Liver (tissue), 8 donors: ENCODE measurements at regions not wholly inside any gene's neighbourhood (a gene's known extent, or its start where the extent isn't known, plus 50 kb on each side); places are given as distances from the start of the nearest gene placed in this dataset.

ENCODE experiments used
- DNase-seq: peaks from one replicate; pipeline ENCODE4 v3.0.0-alpha.2; 2017; ENCODE audit warnings: low spot score
- H3K27ac ChIP-seq, 2 donors: one replicate each; pipeline ENCODE4 v1.7.0; 2013; ENCODE audit warnings: inconsistent platforms in 2 of 2, low read length in 2 of 2, control low read depth in 1 of 2, low read depth in 1 of 2, mild to moderate bottlenecking in 1 of 2
- H3K27me3 ChIP-seq, 4 donors: one replicate each; pipeline versions ENCODE4 v1.6.1 to v1.7.0; 2013; ENCODE audit warnings: low read length in 3 of 4, inconsistent platforms in 1 of 4, mild to moderate bottlenecking in 1 of 4, moderate library complexity in 1 of 4; ENCODE audit not compliant: control insufficient read depth in 4 of 4, insufficient read depth in 4 of 4
- H3K36me3 ChIP-seq, 4 donors: one replicate each; pipeline versions ENCODE4 v1.6.1 to v1.7.0; 2013; ENCODE audit warnings: low read length in 3 of 4, mild to moderate bottlenecking in 3 of 4, low read depth in 1 of 4, moderate library complexity in 1 of 4; ENCODE audit not compliant: control insufficient read depth in 4 of 4, insufficient read depth in 3 of 4
- H3K4me1 ChIP-seq, 4 donors: one replicate each; pipeline versions ENCODE4 v1.6.1 to v1.7.0; 2013; ENCODE audit warnings: low read length in 3 of 4, mild to moderate bottlenecking in 3 of 4, moderate library complexity in 1 of 4; ENCODE audit not compliant: control insufficient read depth in 4 of 4, insufficient read depth in 4 of 4
- H3K4me3 ChIP-seq, 3 donors: one replicate each; pipeline versions ENCODE4 v1.6.1 to v1.7.0; 2013; ENCODE audit warnings: low read length in 3 of 3, control low read depth in 1 of 3, low read depth in 1 of 3, mild to moderate bottlenecking in 1 of 3
- H3K9ac ChIP-seq, 2 donors: one replicate each; pipeline ENCODE4 v1.7.0; 2013; ENCODE audit warnings: low read length in 2 of 2, mild to moderate bottlenecking in 2 of 2, moderate library complexity in 2 of 2, control low read depth in 1 of 2, low read depth in 1 of 2
- H3K9me3 ChIP-seq, 4 donors: one replicate each; pipeline versions ENCODE4 v1.6.1 to v1.7.0; 2013; ENCODE audit warnings: low read length in 3 of 4; ENCODE audit not compliant: control insufficient read depth in 4 of 4
- CTCF ChIP-seq: fragments of 150-350 bp; IDR thresholded peaks from 2 replicates; pipeline ENCODE4 v1.5.1; 2017; ENCODE audit warnings: improper control_type of control experiment, low read depth, low read length; ENCODE audit not compliant: missing input control
- FOXA1 ChIP-seq: IDR thresholded peaks from 2 replicates; pipeline ENCODE4 v1.6.1; 2016; ENCODE audit warnings: antibody characterized with exemption
- FOXA2 ChIP-seq: IDR thresholded peaks from 2 replicates; pipeline ENCODE4 v1.6.1; 2016; ENCODE audit warnings: antibody characterized with exemption
- GABPA ChIP-seq, 2 donors: IDR thresholded peaks in 1 of 2; conservative IDR thresholded peaks in 1 of 2; 2 replicates each; pipeline ENCODE4 v1.6.1; 2016; ENCODE audit warnings: antibody characterized with exemption in 2 of 2, mild to moderate bottlenecking in 1 of 2, moderate library complexity in 1 of 2
- HNF4A ChIP-seq, 2 donors: conservative IDR thresholded peaks; 2 replicates each; pipeline ENCODE4 v1.6.1; 2016; ENCODE audit warnings: antibody characterized with exemption in 2 of 2, mild to moderate bottlenecking in 2 of 2
- MAX ChIP-seq: IDR thresholded peaks from 2 replicates; pipeline ENCODE4 v1.6.1; 2016; ENCODE audit warnings: antibody characterized with exemption
- NR2F2 ChIP-seq: IDR thresholded peaks from 2 replicates; pipeline ENCODE4 v1.6.1; 2016; ENCODE audit warnings: antibody characterized with exemption
- RAD21 ChIP-seq, 2 donors: IDR thresholded peaks; 2 replicates each; pipeline ENCODE4 v1.6.1; 2016; ENCODE audit warnings: antibody characterized with exemption in 2 of 2, mild to moderate bottlenecking in 2 of 2
- TAF1 ChIP-seq: conservative IDR thresholded peaks from 2 replicates; pipeline ENCODE4 v1.6.1; 2016; ENCODE audit warnings: antibody characterized with exemption, mild to moderate bottlenecking
- YY1 ChIP-seq: IDR thresholded peaks from 2 replicates; pipeline ENCODE4 v1.6.1; 2016; ENCODE audit warnings: antibody characterized with exemption, mild to moderate bottlenecking
- ZBTB33 ChIP-seq: IDR thresholded peaks from 2 replicates; pipeline ENCODE4 v1.6.1; 2016; ENCODE audit warnings: antibody characterized with exemption
- whole genome bisulfite sequencing: extraction: QIAGEN DNeasy Blood & Tissue Kit; methylation state at CpG from one replicate; pipeline ENCODE4 v1.1.7; 2013; 5-methylcytosine and 5-hydroxymethylcytosine counted together
- donor health status: healthy.
- donor health status: healthy.
- donor health status: healthy.
- donor health status: healthy.
- donor health status: healthy.

GRCh38 chr2:217192366-217192765 is 332.5 kb upstream of the TNP1 start:
- WGBS: 89% methylated on average over 2 of the region's 2 CpGs
- Histone ChIP-seq H3K9ac (no peak overlapping the region), H3K36me3 (no peaks in the 10 kb centered on the region), H3K27ac (no peak overlapping the region), H3K9me3 (peaks cover 0 to 8% (median 4%) of the 10 kb centered on the region in 4 donors), H3K4me3 (no peak overlapping the region), H3K4me1 (no peaks in the 10 kb centered on the region), H3K27me3 (no peaks in the 10 kb centered on the region)
- no peak for TF ChIP-seq YY1
- TF ChIP-seq RAD21 (IDR thresholded peaks at IDR 0.05): no peak
- no peak for DNase-seq

GRCh38 chr2:217189747-217190146 is 329.9 kb upstream of the TNP1 start:
- DNase-seq: no peak
- H3K36me3 ChIP-seq: no peaks in the 10 kb centered on the region
- WGBS: 91% methylated on average over 2 of the region's 2 CpGs
- H3K9me3 ChIP-seq: peaks cover 0 to 2% (median 0%) of the 10 kb centered on the region in 4 donors
- H3K4me3 ChIP-seq: no peak overlapping the region
- H3K9ac ChIP-seq: no peak overlapping the region
- TF ChIP-seq HNF4A (conservative IDR thresholded peaks at IDR 0.05) (no peak), FOXA2 (no peak), GABPA (IDR thresholded peaks at IDR 0.05 in 1 of 2, conservative IDR thresholded peaks at IDR 0.05 in 1 of 2) (no peak), NR2F2 (no peak), FOXA1 (no peak), MAX (no peak), CTCF (no peak)
- no peaks in the 10 kb centered on the region for H3K27me3 ChIP-seq
- H3K27ac ChIP-seq: no peak overlapping the region
- no peaks in the 10 kb centered on the region for H3K4me1 ChIP-seq

- Histone ChIP-seq H3K27ac (no peak overlapping the region), H3K4me1 (no peaks in the 10 kb centered on the region), H3K9me3 (peaks cover 0 to 2% (median 0%) of the 10 kb centered on the region in 4 donors), H3K9ac (no peak overlapping the region), H3K36me3 (no peaks in the 10 kb centered on the region), H3K27me3 (no peaks in the 10 kb centered on the region), H3K4me3 (no peak overlapping the region)
- WGBS: 88% methylated on average over 6 of the region's 6 CpGs
- TF ChIP-seq ZBTB33 (no peak), YY1 (no peak), TAF1 (no peak), HNF4A (conservative IDR thresholded peaks at IDR 0.05) (no peak), RAD21 (IDR thresholded peaks at IDR 0.05) (no peak)
- DNase-seq: no peak
Observed at GRCh38 chr2:217189131-217189530, 329.3 kb upstream of the TNP1 start.
